GM23338 (cell line): ENCODE measurements at regions not wholly inside any gene's neighbourhood (a gene's known extent, or its start where the extent isn't known, plus 50 kb on each side); places are given as distances from the start of the nearest gene placed in this dataset.

Experiments
- ATAC-seq: fragments of 200-7000 bp; cut with Tn5 transposase; 3 replicates; pipeline ENCODE4 v1.9.1; 2020
- DNase-seq: peaks from one replicate; pipeline ENCODE4 v3.0.0-alpha.2; 2015; ENCODE audit warnings: low spot score
- H2AFZ ChIP-seq: fragments of 200-600 bp; sonication (generic); 2 replicates; pipeline ENCODE4 v1.8.0; 2016; ENCODE audit warnings: antibody characterized with exemption, mild to moderate bottlenecking, moderate library complexity
- H3F3A ChIP-seq: fragments of 200-600 bp; sonication (generic); replicated peaks from 2 replicates; pipeline ENCODE4 v1.8.0; 2017; ENCODE audit warnings: antibody characterized with exemption, mixed run types, low read depth
- H3K27ac ChIP-seq: fragments of 200-600 bp; sonication (generic); 2 replicates; pipeline ENCODE4 v1.6.1; 2016; ENCODE audit warnings: low read depth
- H3K27me3 ChIP-seq: fragments of 200-600 bp; sonication (generic); 2 replicates; pipeline ENCODE4 v1.8.0; 2016; ENCODE audit warnings: mild to moderate bottlenecking, mixed run types, moderate library complexity; ENCODE audit not compliant: insufficient read depth
- H3K36me3 ChIP-seq: fragments of 200-600 bp; sonication (generic); 2 replicates; pipeline ENCODE4 v1.8.0; 2016; ENCODE audit warnings: mild to moderate bottlenecking; ENCODE audit not compliant: insufficient read depth
- H3K4me1 ChIP-seq: fragments of 200-600 bp; sonication (generic); 2 replicates; pipeline ENCODE4 v1.8.0; 2016; ENCODE audit warnings: mild to moderate bottlenecking, moderate library complexity; ENCODE audit not compliant: insufficient read depth
- H3K4me2 ChIP-seq: fragments of 200-600 bp; sonication (generic); 2 replicates; pipeline ENCODE4 v1.7.1; 2017; ENCODE audit warnings: mixed run types
- H3K4me3 ChIP-seq: fragments of 200-600 bp; sonication (generic); 2 replicates; pipeline ENCODE4 v1.6.1; 2016; ENCODE audit warnings: mixed run types
- H3K79me2 ChIP-seq: fragments of 200-600 bp; sonication (generic); replicated peaks from 2 replicates; pipeline ENCODE4 v1.8.0; 2017; ENCODE audit warnings: mild to moderate bottlenecking; ENCODE audit not compliant: insufficient read depth
- H3K9me2 ChIP-seq: fragments of 200-600 bp; sonication (generic); 2 replicates; pipeline ENCODE4 v1.8.0; 2017; ENCODE audit not compliant: insufficient read depth
- H4K20me1 ChIP-seq: fragments of 200-600 bp; sonication (generic); replicated peaks from 2 replicates; pipeline ENCODE4 v1.8.0; 2017; ENCODE audit warnings: mild to moderate bottlenecking; ENCODE audit not compliant: insufficient read depth
- H3K27ac Mint-ChIP-seq: 2 replicates; pipeline ENCODE4 v1.8.0; 2020; ENCODE audit warnings: inconsistent platforms, mild to moderate bottlenecking, moderate library complexity, mixed read lengths
- H3K27me3 Mint-ChIP-seq: 3 replicates; pipeline ENCODE4 v1.8.0; 2022; ENCODE audit warnings: low read depth, mild to moderate bottlenecking, moderate library complexity, mixed read lengths, inconsistent platforms; ENCODE audit not compliant: insufficient read depth, poor library complexity
- H3K36me3 Mint-ChIP-seq: 3 replicates; pipeline ENCODE4 v1.8.0; 2021; ENCODE audit warnings: low read depth, mild to moderate bottlenecking, inconsistent platforms, moderate library complexity, mixed read lengths
- H3K4me1 Mint-ChIP-seq: 3 replicates; pipeline ENCODE4 v1.8.0; 2020; ENCODE audit warnings: mild to moderate bottlenecking, inconsistent platforms, mixed read lengths
- H3K4me3 Mint-ChIP-seq: 3 replicates; pipeline ENCODE4 v1.8.0; 2021; ENCODE audit warnings: moderate library complexity, mild to moderate bottlenecking, inconsistent platforms, mixed read lengths
- H3K9me3 Mint-ChIP-seq: 3 replicates; pipeline ENCODE4 v1.8.0; 2020; ENCODE audit warnings: moderate library complexity, mild to moderate bottlenecking, inconsistent platforms, mixed read lengths
- CREB1 ChIP-seq: fragments of 250-450 bp; sonication (Bioruptor Pico); IDR thresholded peaks from 2 replicates; pipeline ENCODE4 v1.5.0; 2020; ENCODE audit warnings: low read depth, mild to moderate bottlenecking, moderate library complexity
- CTCF ChIP-seq, 2 experiments: fragments of 200-600 bp in 1 of 2; sonication (generic) in 1 of 2; conservative IDR thresholded peaks; 2 replicates each; pipeline versions ENCODE4 v1.5.1 to v1.6.1; 2016 to 2017; ENCODE audit warnings: antibody characterized with exemption in 2 of 2, low read depth in 2 of 2, mild to moderate bottlenecking in 2 of 2, moderate library complexity in 1 of 2
- ETS1 ChIP-seq: IDR thresholded peaks from 2 replicates; pipeline ENCODE4 v1.6.1; 2016; ENCODE audit warnings: antibody characterized with exemption
- EZH2 ChIP-seq: fragments of 200-600 bp; sonication (generic); IDR thresholded peaks from one replicate; pipeline ENCODE4 v1.8.0; 2017; ENCODE audit warnings: antibody characterized with exemption, mild to moderate bottlenecking, low read depth; ENCODE audit not compliant: unreplicated experiment
- JUNB ChIP-seq: IDR thresholded peaks from one replicate; pipeline ENCODE4 v1.6.1; 2016; ENCODE audit warnings: antibody characterized with exemption; ENCODE audit not compliant: unreplicated experiment
- NANOG ChIP-seq: IDR thresholded peaks from 2 replicates; pipeline ENCODE4 v1.6.1; 2016; ENCODE audit warnings: antibody characterized with exemption, borderline replicate concordance
- POLR2AphosphoS5 ChIP-seq: IDR thresholded peaks from 2 replicates; pipeline ENCODE4 v1.6.1; 2016; ENCODE audit warnings: antibody characterized with exemption, low read depth
- STAT1 ChIP-seq: IDR thresholded peaks from one replicate; pipeline ENCODE4 v1.6.1; 2016; ENCODE audit warnings: antibody characterized with exemption; ENCODE audit not compliant: unreplicated experiment
- ZNF114 ChIP-seq: fragments of 250-450 bp; sonication (Bioruptor Pico); IDR thresholded peaks from 2 replicates; pipeline ENCODE4 v1.5.0; 2020; ENCODE audit warnings: mild to moderate bottlenecking, moderate library complexity
- ZNF331 ChIP-seq: fragments of 250-450 bp; sonication (Bioruptor Pico); IDR thresholded peaks from 2 replicates; pipeline ENCODE4 v1.5.0; 2020; ENCODE audit warnings: low read depth, mild to moderate bottlenecking, moderate library complexity
- ZNF462 ChIP-seq: fragments of 250-450 bp; sonication (Bioruptor Pico); IDR thresholded peaks from 2 replicates; pipeline ENCODE4 v1.5.0; 2020; ENCODE audit warnings: mild to moderate bottlenecking, moderate library complexity
- TF ChIP-seq, protein P1 (sequence below): IDR thresholded peaks from one replicate; pipeline ENCODE4 v1.6.1; 2018; ENCODE audit warnings: antibody characterized with exemption; ENCODE audit not compliant: unreplicated experiment

DNA sequence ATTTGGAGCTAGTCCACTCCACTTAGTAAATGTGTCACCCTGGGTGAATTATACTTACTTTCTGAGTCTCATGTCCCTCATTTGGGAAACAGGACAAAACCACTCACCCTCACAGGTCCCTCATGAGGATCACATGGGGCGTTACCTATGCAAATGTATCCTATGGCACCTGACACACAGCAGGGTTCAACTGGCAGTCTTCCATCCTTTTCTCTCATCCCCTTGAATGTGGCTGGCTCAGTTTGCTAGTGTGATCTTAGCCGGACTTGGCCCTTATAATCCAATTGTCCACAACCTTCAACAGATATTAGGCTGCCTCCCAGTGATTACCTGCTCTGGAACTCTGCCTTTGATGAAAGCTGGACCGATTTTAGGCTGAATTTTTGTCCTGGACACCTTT is 308.8 kb downstream of the MAP2K6 start:
- Histone ChIP-seq H4K20me1 (no peaks in the 10 kb centered on the region), H3K4me2 (no peak overlapping the region), H3K27ac (no peak overlapping the region), H3K4me1 (no peaks in the 10 kb centered on the region), H3F3A (no peaks in the 10 kb centered on the region), H3K27me3 (no peaks in the 10 kb centered on the region), H3K36me3 (no peaks in the 10 kb centered on the region), H3K79me2 (no peaks in the 10 kb centered on the region), H3K9me2 (no peaks in the 10 kb centered on the region), H2AFZ (no peak overlapping the region), H3K4me3 (no peak overlapping the region)
- TF ChIP-seq ZNF331 (CRISPR knock-in tag): no peak
- TF ChIP-seq, protein P1, sequence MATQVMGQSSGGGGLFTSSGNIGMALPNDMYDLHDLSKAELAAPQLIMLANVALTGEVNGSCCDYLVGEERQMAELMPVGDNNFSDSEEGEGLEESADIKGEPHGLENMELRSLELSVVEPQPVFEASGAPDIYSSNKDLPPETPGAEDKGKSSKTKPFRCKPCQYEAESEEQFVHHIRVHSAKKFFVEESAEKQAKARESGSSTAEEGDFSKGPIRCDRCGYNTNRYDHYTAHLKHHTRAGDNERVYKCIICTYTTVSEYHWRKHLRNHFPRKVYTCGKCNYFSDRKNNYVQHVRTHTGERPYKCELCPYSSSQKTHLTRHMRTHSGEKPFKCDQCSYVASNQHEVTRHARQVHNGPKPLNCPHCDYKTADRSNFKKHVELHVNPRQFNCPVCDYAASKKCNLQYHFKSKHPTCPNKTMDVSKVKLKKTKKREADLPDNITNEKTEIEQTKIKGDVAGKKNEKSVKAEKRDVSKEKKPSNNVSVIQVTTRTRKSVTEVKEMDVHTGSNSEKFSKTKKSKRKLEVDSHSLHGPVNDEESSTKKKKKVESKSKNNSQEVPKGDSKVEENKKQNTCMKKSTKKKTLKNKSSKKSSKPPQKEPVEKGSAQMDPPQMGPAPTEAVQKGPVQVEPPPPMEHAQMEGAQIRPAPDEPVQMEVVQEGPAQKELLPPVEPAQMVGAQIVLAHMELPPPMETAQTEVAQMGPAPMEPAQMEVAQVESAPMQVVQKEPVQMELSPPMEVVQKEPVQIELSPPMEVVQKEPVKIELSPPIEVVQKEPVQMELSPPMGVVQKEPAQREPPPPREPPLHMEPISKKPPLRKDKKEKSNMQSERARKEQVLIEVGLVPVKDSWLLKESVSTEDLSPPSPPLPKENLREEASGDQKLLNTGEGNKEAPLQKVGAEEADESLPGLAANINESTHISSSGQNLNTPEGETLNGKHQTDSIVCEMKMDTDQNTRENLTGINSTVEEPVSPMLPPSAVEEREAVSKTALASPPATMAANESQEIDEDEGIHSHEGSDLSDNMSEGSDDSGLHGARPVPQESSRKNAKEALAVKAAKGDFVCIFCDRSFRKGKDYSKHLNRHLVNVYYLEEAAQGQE: no peak
- TF ChIP-seq CREB1 (CRISPR knock-in tag): no peak
- TF ChIP-seq ZNF114 (CRISPR knock-in tag): no peak
- TF ChIP-seq STAT1: no peak
- TF ChIP-seq POLR2AphosphoS5: no peak
- no peak for TF ChIP-seq ETS1
- TF ChIP-seq JUNB: no peak
- no peak for TF ChIP-seq EZH2
- TF ChIP-seq ZNF462 (CRISPR knock-in tag): no peak
- TF ChIP-seq NANOG: no peak
- no peak for TF ChIP-seq CTCF (conservative IDR thresholded peaks at IDR 0.05; ENCODE audit: low read depth in 2 of 2)
- no peak for DNase-seq
- no peak overlapping the region for H3K27ac Mint-ChIP-seq
- H3K36me3 Mint-ChIP-seq: no peaks in the 10 kb centered on the region
- no peak for ATAC-seq
- H3K9me3 Mint-ChIP-seq: no peaks in the 10 kb centered on the region
- H3K4me1 Mint-ChIP-seq: peaks cover 4% of the 10 kb centered on the region; the same call in 1 of the 3 replicates
- H3K4me3 Mint-ChIP-seq: no peak overlapping the region
- peaks cover 1% of the 10 kb centered on the region for H3K27me3 Mint-ChIP-seq
